CD14-positive monocyte (primary cell): ENCODE measurements at regions not wholly inside any gene's neighbourhood (a gene's known extent, or its start where the extent isn't known, plus 50 kb on each side); places are given as distances from the start of the nearest gene placed in this dataset.

ENCODE experiments used
- DNase-seq, 3 donors: peaks; one replicate each; pipeline ENCODE4 v3.0.0-alpha.2; 2011 to 2022
- H2AFZ ChIP-seq: 2 replicates; pipeline ENCODE4 v1.6.0; 2012; ENCODE audit warnings: mild to moderate bottlenecking, low read depth, low read length, inconsistent platforms; ENCODE audit not compliant: insufficient read depth, poor library complexity, severe bottlenecking
- H3K27ac ChIP-seq, 2 donors: 1 replicate in 1 of 2; 2 replicates in 1 of 2; pipeline ENCODE4 v1.5.1; 2012 to 2013; ENCODE audit warnings: low read length in 2 of 2, control low read depth in 1 of 2, inconsistent platforms in 1 of 2, low read depth in 1 of 2, mild to moderate bottlenecking in 1 of 2
- H3K27me3 ChIP-seq, 2 donors: one replicate each; pipeline versions ENCODE4 v1.6.0 to v1.6.1; 2011 to 2013; ENCODE audit warnings: low read length in 2 of 2; ENCODE audit not compliant: control insufficient read depth in 2 of 2, insufficient read depth in 2 of 2
- H3K36me3 ChIP-seq, 2 donors: replicated peaks in 1 of 2; 1 replicate in 1 of 2; 2 replicates in 1 of 2; pipeline versions ENCODE4 v1.5.1 to v1.6.1; 2012 to 2013; ENCODE audit warnings: low read length in 2 of 2, control low read depth in 1 of 2, inconsistent platforms in 1 of 2, mild to moderate bottlenecking in 1 of 2; ENCODE audit not compliant: insufficient read depth in 2 of 2, control insufficient read depth in 1 of 2
- H3K4me1 ChIP-seq, 2 donors: 1 replicate in 1 of 2; 2 replicates in 1 of 2; pipeline versions ENCODE4 v1.5.1 to v1.6.1; 2012 to 2013; ENCODE audit warnings: low read length in 2 of 2, control low read depth in 1 of 2, inconsistent platforms in 1 of 2, mild to moderate bottlenecking in 1 of 2, moderate library complexity in 1 of 2; ENCODE audit not compliant: insufficient read depth in 2 of 2, control insufficient read depth in 1 of 2
- H3K4me2 ChIP-seq: replicated peaks from 2 replicates; pipeline ENCODE3; 2012; ENCODE audit warnings: low read length, moderate library complexity, mild to moderate bottlenecking; ENCODE audit not compliant: poor library complexity, severe bottlenecking; ENCODE audit errors: extremely low read depth
- H3K4me3 ChIP-seq, 3 experiments: fragments of 200-600 bp in 1 of 3; sonication (generic) in 1 of 3; replicated peaks in 1 of 3; 1 replicate in 2 of 3; 2 replicates in 1 of 3; pipeline ENCODE4 v1.5.1; 2011 to 2013; ENCODE audit warnings: low read length in 3 of 3, mild to moderate bottlenecking in 3 of 3, control low read depth in 2 of 3, low read depth in 2 of 3, inconsistent platforms in 1 of 3, moderate library complexity in 1 of 3
- H3K79me2 ChIP-seq: 2 replicates; pipeline ENCODE4 v1.6.0; 2012; ENCODE audit warnings: mild to moderate bottlenecking, control low read depth, inconsistent platforms, low read length, moderate library complexity; ENCODE audit not compliant: insufficient read depth
- H3K9ac ChIP-seq: 2 replicates; pipeline ENCODE4 v1.6.0; 2017; ENCODE audit warnings: low read length, mild to moderate bottlenecking; ENCODE audit not compliant: insufficient read depth, poor library complexity, severe bottlenecking
- H3K9me3 ChIP-seq, 2 donors: replicated peaks in 1 of 2; 1 replicate in 1 of 2; 2 replicates in 1 of 2; pipeline versions ENCODE4 v1.5.1 to v1.6.1; 2012 to 2013; ENCODE audit warnings: low read length in 2 of 2, control low read depth in 1 of 2; ENCODE audit not compliant: control insufficient read depth in 1 of 2, insufficient read depth in 1 of 2
- H4K20me1 ChIP-seq: 2 replicates; pipeline ENCODE4 v1.6.0; 2012; ENCODE audit warnings: mild to moderate bottlenecking, low read length, control low read depth, moderate library complexity; ENCODE audit not compliant: insufficient read depth
- H3K27ac Mint-ChIP-seq, 7 donors: one replicate each; pipeline ENCODE4 v1.8.0; 2020; ENCODE audit warnings: mild to moderate bottlenecking in 7 of 7, mixed read lengths in 7 of 7, moderate library complexity in 6 of 7, inconsistent platforms in 2 of 7
- H3K27me3 Mint-ChIP-seq, 3 donors: one replicate each; pipeline ENCODE4 v1.8.0; 2021 to 2022; ENCODE audit warnings: low read depth in 3 of 3, mild to moderate bottlenecking in 3 of 3, mixed read lengths in 3 of 3, moderate library complexity in 3 of 3, inconsistent platforms in 1 of 3
- H3K36me3 Mint-ChIP-seq, 2 donors: one replicate each; pipeline ENCODE4 v1.8.0; 2020; ENCODE audit warnings: mixed read lengths in 2 of 2, inconsistent platforms in 1 of 2, mild to moderate bottlenecking in 1 of 2
- H3K4me1 Mint-ChIP-seq: one replicate; pipeline ENCODE4 v1.8.0; 2020; ENCODE audit warnings: mild to moderate bottlenecking, mixed read lengths
- H3K4me3 Mint-ChIP-seq, 2 donors: one replicate each; pipeline ENCODE4 v1.8.0; 2020; ENCODE audit warnings: mild to moderate bottlenecking in 2 of 2, mixed read lengths in 2 of 2, moderate library complexity in 1 of 2
- H3K9me3 Mint-ChIP-seq, 7 donors: one replicate each; pipeline ENCODE4 v1.8.0; 2020 to 2022; ENCODE audit warnings: mixed read lengths in 7 of 7, mild to moderate bottlenecking in 6 of 7, moderate library complexity in 6 of 7, inconsistent platforms in 2 of 7
- CTCF ChIP-seq: fragments of 200-600 bp; IDR thresholded peaks from one replicate; pipeline ENCODE4 v1.8.0; 2022; ENCODE audit warnings: antibody characterized with exemption, mild to moderate bottlenecking
- WGBS: methylation state at CpG from one replicate; pipeline ENCODE4 v1.1.5; 2013; ENCODE audit warnings: missing lambda C conversion rate; ENCODE audit not compliant: insufficient coverage; 5-methylcytosine and 5-hydroxymethylcytosine counted together
- intact Hi-C, 2 donors: fragments of 100-400 bp; cut with micrococcal nuclease; formaldehyde crosslinking; loops; one replicate each; pipeline versions ENCODE4 v1.15.0 to v1.15.1; 2023

GRCh38 chr10:20396701-20397100, 500.4 kb downstream of the NEBL start:
- TF ChIP-seq CTCF: no peak
- H3K4me3 ChIP-seq: no peak overlapping the region
- no peaks in the 10 kb centered on the region for H3K79me2 ChIP-seq
- H3K27me3 ChIP-seq: no peaks in the 10 kb centered on the region
- no peaks in the 10 kb centered on the region for H3K36me3 Mint-ChIP-seq
- intact Hi-C loops: no loop called here
- no peak overlapping the region for H3K4me2 ChIP-seq
- H3K4me1 Mint-ChIP-seq: peaks cover 5% of the 10 kb centered on the region
- WGBS: 95% methylated on average over 3 of the region's 4 CpGs
- H3K27me3 Mint-ChIP-seq: peaks cover 0 to 2% (median 2%) of the 10 kb centered on the region in 3 donors
- peaks cover 0 to 3% of the 10 kb centered on the region in 2 donors for H3K9me3 ChIP-seq
- no peaks in the 10 kb centered on the region for H3K4me1 ChIP-seq
- H3K4me3 Mint-ChIP-seq: no peak overlapping the region
- H4K20me1 ChIP-seq: no peaks in the 10 kb centered on the region
- no peaks in the 10 kb centered on the region for H3K36me3 ChIP-seq
- H3K27ac ChIP-seq: no peak overlapping the region
- no peak overlapping the region for H2AFZ ChIP-seq
- H3K9ac ChIP-seq: no peak overlapping the region
- no peak overlapping the region for H3K27ac Mint-ChIP-seq
- DNase-seq: no peak
- H3K9me3 Mint-ChIP-seq: peaks cover 4 to 13% (median 9%) of the 10 kb centered on the region in 7 donors

- H3K4me1 Mint-ChIP-seq: peaks cover 5% of the 10 kb centered on the region
- no peak for TF ChIP-seq CTCF
- H3K9me3 Mint-ChIP-seq: peaks cover 4 to 13% (median 9%) of the 10 kb centered on the region in 7 donors
Measured at GRCh38 chr10:20396205-20396604, 500.9 kb downstream of the NEBL start.

More at GRCh38 chr10:20396205-20396604, 500.9 kb downstream of the NEBL start:
- Mint-ChIP-seq H3K36me3 (no peaks in the 10 kb centered on the region), H3K27ac (no peak overlapping the region), H3K27me3 (peaks cover 0 to 2% (median 2%) of the 10 kb centered on the region in 3 donors), H3K4me3 (no peak overlapping the region)
- no peak overlapping the region for H3K9ac ChIP-seq
- H3K79me2 ChIP-seq: no peaks in the 10 kb centered on the region
- no peak for DNase-seq
- H3K9me3 ChIP-seq: peaks cover 0 to 3% of the 10 kb centered on the region in 2 donors
- H3K27me3 ChIP-seq: no peaks in the 10 kb centered on the region
- no CpG with 5 or more reads among the region's 4 CpGs for WGBS
- no peak overlapping the region for H3K4me2 ChIP-seq
- intact Hi-C loops: no loop called here
- no peak overlapping the region for H3K27ac ChIP-seq
- no peaks in the 10 kb centered on the region for H3K36me3 ChIP-seq
- no peak overlapping the region for H3K4me3 ChIP-seq
- no peak overlapping the region for H2AFZ ChIP-seq
- no peaks in the 10 kb centered on the region for H4K20me1 ChIP-seq
- no peaks in the 10 kb centered on the region for H3K4me1 ChIP-seq
